Endothelial cell (in vitro differentiated cells): ENCODE measurements at regions not wholly inside any gene's neighbourhood (a gene's known extent, or its start where the extent isn't known, plus 50 kb on each side); places are given as distances from the start of the nearest gene placed in this dataset.

ENCODE experiments used
- DNase-seq: peaks from one replicate; pipeline ENCODE4 v3.0.0; 2021; ENCODE audit warnings: low spot score
- H3K27ac Mint-ChIP-seq: one replicate; pipeline ENCODE4 v1.8.0; 2021; ENCODE audit warnings: mixed read lengths, inconsistent platforms; ENCODE audit not compliant: unreplicated experiment
- H3K27me3 Mint-ChIP-seq: one replicate; pipeline ENCODE4 v1.8.0; 2021; ENCODE audit warnings: mild to moderate bottlenecking, moderate library complexity, mixed read lengths, inconsistent platforms; ENCODE audit not compliant: unreplicated experiment
- H3K36me3 Mint-ChIP-seq: one replicate; pipeline ENCODE4 v1.8.0; 2021; ENCODE audit warnings: mild to moderate bottlenecking, low read depth, mixed read lengths, inconsistent platforms; ENCODE audit not compliant: unreplicated experiment
- H3K4me1 Mint-ChIP-seq: one replicate; pipeline ENCODE4 v1.8.0; 2021; ENCODE audit warnings: mild to moderate bottlenecking, mixed read lengths, inconsistent platforms; ENCODE audit not compliant: unreplicated experiment
- H3K4me3 Mint-ChIP-seq: one replicate; pipeline ENCODE4 v1.8.0; 2021; ENCODE audit warnings: mild to moderate bottlenecking, mixed read lengths, inconsistent platforms; ENCODE audit not compliant: unreplicated experiment
- H3K9me3 Mint-ChIP-seq: one replicate; pipeline ENCODE4 v1.8.0; 2021; ENCODE audit warnings: mixed read lengths, inconsistent platforms; ENCODE audit not compliant: unreplicated experiment
- CTCF ChIP-seq: fragments of 200-600 bp; sonication (generic); IDR thresholded peaks from one replicate; pipeline ENCODE4 v1.5.0; 2021; ENCODE audit warnings: antibody characterized with exemption; ENCODE audit not compliant: unreplicated experiment

GRCh38 chr4:23730998-23731397, 158.8 kb downstream of the PPARGC1A start:
- H3K4me3 Mint-ChIP-seq, result no peak overlapping the region
- TF ChIP-seq CTCF, result no peak
- no peaks in the 10 kb centered on the region for H3K9me3 Mint-ChIP-seq
- no peak for DNase-seq
- H3K36me3 Mint-ChIP-seq, result no peaks in the 10 kb centered on the region
- H3K27me3 Mint-ChIP-seq, result no peaks in the 10 kb centered on the region
- H3K27ac Mint-ChIP-seq, result no peak overlapping the region
- no peaks in the 10 kb centered on the region for H3K4me1 Mint-ChIP-seq

GRCh38 chr4:23728971-23729370, 160.9 kb downstream of the PPARGC1A start:
- Mint-ChIP-seq H3K27ac (no peak overlapping the region), H3K4me3 (no peak overlapping the region), H3K4me1 (no peaks in the 10 kb centered on the region), H3K9me3 (no peaks in the 10 kb centered on the region), H3K27me3 (no peaks in the 10 kb centered on the region), H3K36me3 (no peaks in the 10 kb centered on the region)
- DNase-seq, result no peak
- no peak for TF ChIP-seq CTCF

- no peak overlapping the region for H3K27ac Mint-ChIP-seq
- no peaks in the 10 kb centered on the region for H3K36me3 Mint-ChIP-seq
- TF ChIP-seq CTCF, result no peak
- DNase-seq, result no peak
- no peaks in the 10 kb centered on the region for H3K9me3 Mint-ChIP-seq
- no peaks in the 10 kb centered on the region for H3K27me3 Mint-ChIP-seq
- no peak overlapping the region for H3K4me3 Mint-ChIP-seq
- no peaks in the 10 kb centered on the region for H3K4me1 Mint-ChIP-seq
These were observed 161.5 kb downstream of the PPARGC1A start for GRCh38 chr4:23728393-23728792.

GRCh38 chr4:23720556-23720955, 169.3 kb downstream of the PPARGC1A start:
- H3K9me3 Mint-ChIP-seq, result no peaks in the 10 kb centered on the region
- no peak overlapping the region for H3K4me3 Mint-ChIP-seq
- no peak for DNase-seq
- H3K27me3 Mint-ChIP-seq, result peaks cover 6% of the 10 kb centered on the region
- no peaks in the 10 kb centered on the region for H3K4me1 Mint-ChIP-seq
- no peak overlapping the region for H3K27ac Mint-ChIP-seq
- H3K36me3 Mint-ChIP-seq, result no peaks in the 10 kb centered on the region
- TF ChIP-seq CTCF, result no peak

GRCh38 chr4:23718435-23718834, 171.4 kb downstream of the PPARGC1A start:
- no peaks in the 10 kb centered on the region for H3K4me1 Mint-ChIP-seq
- no peak for TF ChIP-seq CTCF
- peaks cover 6% of the 10 kb centered on the region for H3K27me3 Mint-ChIP-seq
- H3K9me3 Mint-ChIP-seq, result no peaks in the 10 kb centered on the region
- no peak overlapping the region for H3K27ac Mint-ChIP-seq
- H3K36me3 Mint-ChIP-seq, result no peaks in the 10 kb centered on the region
- no peak overlapping the region for H3K4me3 Mint-ChIP-seq
- DNase-seq, result no peak
